Esophagus (tissue), 2 donors: ENCODE measurements at regions not wholly inside any gene's neighbourhood (a gene's known extent, or its start where the extent isn't known, plus 50 kb on each side); places are given as distances from the start of the nearest gene placed in this dataset.
A peak's percentile ranks its signal among the peaks of the same experiment; 100 is the strongest.

Source experiments
- H3K27ac ChIP-seq, 2 donors: one replicate each; pipeline ENCODE4 v1.5.1; 2013; ENCODE audit warnings: low read depth in 2 of 2, mild to moderate bottlenecking in 2 of 2, inconsistent platforms in 1 of 2, low read length in 1 of 2, moderate library complexity in 1 of 2
- H3K27me3 ChIP-seq, 2 donors: one replicate each; pipeline ENCODE4 v1.6.1; 2013; ENCODE audit warnings: low read length in 2 of 2, control low read depth in 1 of 2, mild to moderate bottlenecking in 1 of 2; ENCODE audit not compliant: insufficient read depth in 2 of 2, control insufficient read depth in 1 of 2
- H3K36me3 ChIP-seq, 2 donors: one replicate each; pipeline ENCODE4 v1.6.1; 2013; ENCODE audit warnings: low read length in 1 of 2; ENCODE audit not compliant: control insufficient read depth in 2 of 2, insufficient read depth in 2 of 2
- H3K4me1 ChIP-seq, 2 donors: one replicate each; pipeline ENCODE4 v1.6.1; 2013; ENCODE audit warnings: low read length in 1 of 2; ENCODE audit not compliant: control insufficient read depth in 2 of 2, insufficient read depth in 2 of 2
- H3K4me3 ChIP-seq, 2 donors: one replicate each; pipeline ENCODE4 v1.5.1; 2013; ENCODE audit warnings: low read length in 2 of 2, mild to moderate bottlenecking in 2 of 2, low read depth in 1 of 2, moderate library complexity in 1 of 2
- H3K9me3 ChIP-seq, 2 donors: one replicate each; pipeline ENCODE4 v1.6.1; 2013; ENCODE audit warnings: mild to moderate bottlenecking in 2 of 2, low read depth in 1 of 2, low read length in 1 of 2, moderate library complexity in 1 of 2; ENCODE audit not compliant: control insufficient read depth in 2 of 2, insufficient read depth in 1 of 2
- WGBS, 2 donors: extraction: QIAGEN DNeasy Blood & Tissue Kit; methylation state at CpG; one replicate each; pipeline ENCODE4 v1.1.7; 2013; 5-methylcytosine and 5-hydroxymethylcytosine counted together
- donor health status: healthy with polysubstance abuse.
- donor health status: Bipolar disorder and iron deficiency.

DNA sequence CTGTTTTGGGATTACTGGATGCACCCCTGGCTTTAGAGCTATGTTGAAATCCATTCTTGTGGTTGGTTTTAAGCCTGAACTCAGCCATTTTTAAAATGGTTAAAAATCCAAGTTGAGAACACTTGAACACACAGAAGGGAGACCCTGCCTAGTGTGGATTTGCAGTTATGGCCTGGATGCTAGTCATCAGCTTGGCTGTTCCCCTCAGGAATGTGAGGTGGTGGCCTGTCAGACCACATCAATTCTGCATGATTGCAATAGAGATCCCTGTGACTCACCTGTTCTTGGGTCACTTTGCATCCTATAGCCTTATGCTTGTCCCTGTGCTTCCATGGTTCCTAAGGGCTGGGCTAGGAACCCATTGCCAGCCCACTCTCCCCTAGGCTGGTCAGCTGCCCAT lies 454.1 kb downstream of the ATP23 start:
- no peaks in the 10 kb centered on the region for H3K36me3 ChIP-seq
- H3K4me3 ChIP-seq, result no peak overlapping the region
- H3K27me3 ChIP-seq, result no peaks in the 10 kb centered on the region
- no peaks in the 10 kb centered on the region for H3K4me1 ChIP-seq
- no peak overlapping the region for H3K27ac ChIP-seq
- H3K9me3 ChIP-seq, result no peaks in the 10 kb centered on the region

DNA sequence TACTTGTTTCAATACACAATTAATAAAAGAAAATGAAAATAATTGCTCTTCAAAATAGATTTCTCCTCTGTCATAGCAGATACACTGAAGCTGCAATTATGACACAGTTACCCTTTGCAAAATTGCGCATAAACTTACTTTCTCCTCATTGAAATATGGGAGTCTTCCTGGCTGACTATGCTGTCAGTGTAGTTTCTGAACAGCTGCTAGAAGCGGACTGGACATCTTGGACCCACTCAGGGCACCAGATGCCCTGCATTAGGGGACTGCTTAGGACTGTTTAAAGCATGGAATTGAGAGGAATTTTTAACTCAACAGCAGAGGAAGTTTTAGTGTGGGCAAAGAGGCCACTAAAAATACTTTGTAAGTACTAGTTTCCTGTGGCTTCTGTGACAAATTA lies 454.9 kb downstream of the ATP23 start:
- Histone ChIP-seq H3K4me1 (no peaks in the 10 kb centered on the region), H3K27me3 (no peaks in the 10 kb centered on the region), H3K36me3 (no peaks in the 10 kb centered on the region), H3K4me3 (no peak overlapping the region), H3K27ac (no peak overlapping the region), H3K9me3 (no peaks in the 10 kb centered on the region)
- 79 to 85% methylated on average over 2 of the region's 2 CpGs for WGBS, 2 donors

DNA sequence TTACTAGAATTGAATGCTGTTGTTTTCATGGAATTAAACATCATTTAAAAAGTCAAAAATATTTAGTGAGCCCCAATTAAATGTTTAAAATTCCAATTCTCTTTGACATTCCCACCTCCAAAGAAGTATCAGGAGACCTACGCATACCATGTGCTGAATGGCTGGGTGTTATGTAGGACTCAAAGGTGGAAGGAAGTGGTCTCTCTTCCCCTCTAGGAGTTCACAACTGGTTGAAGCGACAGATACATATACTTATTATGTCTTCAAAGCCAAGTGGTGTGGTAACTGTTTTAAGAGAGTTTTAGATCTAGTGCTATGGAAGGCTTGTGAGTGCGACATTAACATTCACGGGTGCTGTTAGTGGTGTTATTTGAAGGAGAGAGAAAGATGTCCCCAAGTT lies 464.0 kb downstream of the ATP23 start:
- Histone ChIP-seq H3K27ac (no peak overlapping the region), H3K36me3 (no peaks in the 10 kb centered on the region), H3K27me3 (no peaks in the 10 kb centered on the region), H3K4me3 (no peak overlapping the region), H3K9me3 (no peaks in the 10 kb centered on the region), H3K4me1 (no peaks in the 10 kb centered on the region)
- WGBS, 2 donors, result 92 to 94% methylated on average over 4 of the region's 4 CpGs

DNA sequence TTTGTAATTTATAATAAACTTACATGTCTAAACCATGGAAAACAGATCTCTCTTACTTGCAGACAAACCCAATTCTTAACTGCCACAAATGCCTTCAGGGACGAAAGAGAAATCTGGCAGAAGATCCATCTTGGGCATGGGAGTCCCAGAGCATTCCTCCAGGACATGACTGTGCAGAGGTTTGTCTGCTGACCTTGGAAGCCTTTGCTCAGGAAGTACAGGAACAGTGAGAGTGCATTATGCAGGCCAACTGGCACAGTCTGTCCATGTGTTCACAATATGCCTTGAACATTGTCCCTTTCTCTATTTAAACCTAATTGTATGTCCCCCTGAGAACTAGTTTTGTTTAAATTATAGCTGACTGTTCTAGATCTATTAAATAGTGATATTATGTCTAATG lies 467.1 kb downstream of the ATP23 start:
- 19 to 31% methylated on average over 1 of the region's 1 CpG for WGBS, 2 donors
- Histone ChIP-seq H3K4me3 (no peak overlapping the region), H3K4me1 (no peaks in the 10 kb centered on the region), H3K36me3 (no peaks in the 10 kb centered on the region), H3K27me3 (no peaks in the 10 kb centered on the region), H3K27ac (no peak overlapping the region), H3K9me3 (no peaks in the 10 kb centered on the region)

DNA sequence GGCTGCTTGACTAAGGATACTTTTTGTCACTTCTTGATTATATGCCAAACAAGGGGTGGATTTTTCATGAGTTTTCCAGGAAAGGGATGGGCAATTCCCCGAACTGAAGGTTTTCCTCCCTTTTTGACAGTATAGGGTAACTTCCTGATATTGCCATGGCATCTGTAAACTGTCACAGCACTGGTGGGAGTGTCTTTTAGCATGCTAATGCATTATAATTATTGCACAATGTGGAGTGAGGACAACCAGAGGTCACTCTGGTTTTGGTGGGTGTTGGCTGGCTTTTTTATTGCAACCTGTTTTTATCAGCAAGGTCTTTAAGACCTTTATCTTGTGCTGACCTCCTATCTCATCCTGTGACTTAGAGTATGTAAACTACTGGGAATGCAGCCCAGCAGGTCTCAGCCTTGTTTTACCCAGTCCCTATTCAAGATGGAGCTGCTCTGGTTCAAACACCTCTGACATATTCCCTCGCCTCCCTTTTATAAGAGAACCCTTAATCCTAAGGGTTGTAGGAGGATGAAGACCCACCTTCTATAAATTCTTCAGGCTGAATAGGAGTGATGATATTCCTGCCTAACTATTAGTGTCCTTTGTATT lies 471.2 kb downstream of the ATP23 start:
- Histone ChIP-seq H3K27ac (no peak overlapping the region), H3K36me3 (no peaks in the 10 kb centered on the region), H3K4me3 (no peak overlapping the region), H3K4me1 (no peaks in the 10 kb centered on the region), H3K27me3 (no peaks in the 10 kb centered on the region), H3K9me3 (no peaks in the 10 kb centered on the region)
- WGBS, 2 donors, result 49 to 57% methylated on average over 2 of the region's 2 CpGs

DNA sequence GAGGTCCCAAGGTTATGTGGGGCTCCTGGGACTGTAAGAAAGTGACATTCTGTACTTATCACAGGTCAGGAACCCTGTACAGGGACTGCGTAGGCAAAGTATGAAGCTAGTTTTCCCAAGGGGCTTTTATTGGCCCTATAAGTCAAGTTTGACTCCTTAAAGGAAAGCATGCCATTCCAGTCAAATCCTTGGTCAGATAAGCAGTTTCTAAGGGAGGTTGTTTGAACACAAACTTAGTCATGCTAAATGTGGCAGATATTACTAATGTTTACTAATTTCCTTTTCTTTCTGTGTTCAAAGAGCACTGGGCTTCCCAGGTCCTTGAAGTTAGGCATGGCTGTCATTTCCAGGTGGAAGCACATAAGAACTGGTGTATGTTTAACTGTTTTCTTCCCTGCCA lies 472.4 kb downstream of the ATP23 start:
- H3K27me3 ChIP-seq, result no peaks in the 10 kb centered on the region
- H3K36me3 ChIP-seq, result no peaks in the 10 kb centered on the region
- H3K9me3 ChIP-seq, result no peaks in the 10 kb centered on the region
- H3K27ac ChIP-seq, result no peak overlapping the region
- 68 to 73% methylated on average over 1 of the region's 1 CpG for WGBS, 2 donors
- peaks cover 0 to under 1% of the 10 kb centered on the region in 2 donors for H3K4me1 ChIP-seq
- H3K4me3 ChIP-seq, result no peak overlapping the region

DNA sequence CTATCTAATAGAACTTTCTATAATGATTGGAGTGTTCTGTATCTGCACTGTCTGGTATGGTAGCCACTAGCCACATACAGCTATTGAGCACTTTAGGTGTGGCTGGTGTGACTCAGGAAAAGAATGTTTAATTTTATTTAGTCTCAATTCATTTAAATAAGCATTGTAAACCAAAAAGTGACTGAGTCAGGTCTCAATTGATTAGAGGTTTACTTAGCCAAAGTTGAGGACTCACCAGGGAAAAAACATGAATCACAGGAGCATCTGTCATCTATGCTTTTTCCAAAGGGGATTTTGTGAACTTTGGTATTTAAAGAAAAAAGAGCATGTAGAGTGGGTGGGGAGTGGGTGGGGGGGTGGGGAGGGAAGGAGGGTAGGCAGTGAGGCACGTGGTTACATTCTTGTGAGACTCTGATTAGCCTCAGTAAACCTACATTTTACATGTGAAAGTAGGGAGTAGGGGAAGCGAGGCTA lies 473.1 kb downstream of the ATP23 start:
- no peak overlapping the region for H3K4me3 ChIP-seq
- peaks cover 0 to 5% of the 10 kb centered on the region in 2 donors for H3K4me1 ChIP-seq
- H3K27ac ChIP-seq, result no peak overlapping the region
- no peaks in the 10 kb centered on the region for H3K36me3 ChIP-seq
- no peaks in the 10 kb centered on the region for H3K27me3 ChIP-seq
- no peaks in the 10 kb centered on the region for H3K9me3 ChIP-seq
- WGBS, 2 donors, result 49% methylated on average over 2 of the region's 2 CpGs

DNA sequence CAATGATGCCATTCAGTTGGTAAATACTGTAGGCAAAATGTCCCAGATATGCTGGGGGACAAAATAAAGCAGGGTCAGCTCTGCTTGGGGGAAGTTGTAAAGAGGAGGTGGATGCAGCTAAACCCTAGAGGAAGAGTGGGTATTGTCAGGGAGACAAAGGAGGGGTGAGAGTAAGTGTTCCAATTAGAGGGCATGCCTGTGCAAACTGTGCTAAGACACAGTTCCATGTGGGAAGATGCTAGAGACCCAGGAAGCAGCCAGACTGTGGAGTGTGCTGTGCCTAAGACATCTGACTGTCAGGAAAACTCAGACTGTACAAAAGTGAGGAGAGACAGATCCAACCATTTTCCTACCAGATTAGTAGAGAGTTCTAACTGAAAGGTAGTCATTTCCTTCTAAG lies 474.3 kb downstream of the ATP23 start:
- Histone ChIP-seq H3K27me3 (no peaks in the 10 kb centered on the region), H3K4me1 (peaks cover 0 to 5% of the 10 kb centered on the region in 2 donors), H3K9me3 (no peaks in the 10 kb centered on the region), H3K36me3 (no peaks in the 10 kb centered on the region), H3K4me3 (no peak overlapping the region), H3K27ac (no peak overlapping the region)

DNA sequence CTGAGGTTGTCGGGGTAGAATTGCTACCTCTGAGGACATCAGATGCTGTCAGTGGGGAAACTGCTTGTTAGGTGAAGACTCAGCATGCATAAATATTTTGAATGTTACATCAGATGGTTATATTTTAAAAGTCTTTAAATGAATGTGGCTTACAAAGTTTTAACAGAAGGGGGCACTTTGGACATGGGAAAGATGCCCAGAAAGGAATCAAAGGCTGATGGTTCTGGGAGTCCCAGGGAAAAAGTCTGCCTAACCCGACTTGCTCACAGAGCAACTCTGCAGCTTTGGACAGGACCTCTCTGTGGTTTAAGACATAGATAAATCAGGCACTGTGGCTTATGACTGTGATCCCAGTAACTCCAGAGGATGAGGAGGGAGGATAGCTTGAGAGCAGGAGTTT lies 474.9 kb downstream of the ATP23 start:
- H3K4me3 ChIP-seq, result no peak overlapping the region
- 51 to 53% methylated on average over 2 of the region's 2 CpGs for WGBS, 2 donors

DNA sequence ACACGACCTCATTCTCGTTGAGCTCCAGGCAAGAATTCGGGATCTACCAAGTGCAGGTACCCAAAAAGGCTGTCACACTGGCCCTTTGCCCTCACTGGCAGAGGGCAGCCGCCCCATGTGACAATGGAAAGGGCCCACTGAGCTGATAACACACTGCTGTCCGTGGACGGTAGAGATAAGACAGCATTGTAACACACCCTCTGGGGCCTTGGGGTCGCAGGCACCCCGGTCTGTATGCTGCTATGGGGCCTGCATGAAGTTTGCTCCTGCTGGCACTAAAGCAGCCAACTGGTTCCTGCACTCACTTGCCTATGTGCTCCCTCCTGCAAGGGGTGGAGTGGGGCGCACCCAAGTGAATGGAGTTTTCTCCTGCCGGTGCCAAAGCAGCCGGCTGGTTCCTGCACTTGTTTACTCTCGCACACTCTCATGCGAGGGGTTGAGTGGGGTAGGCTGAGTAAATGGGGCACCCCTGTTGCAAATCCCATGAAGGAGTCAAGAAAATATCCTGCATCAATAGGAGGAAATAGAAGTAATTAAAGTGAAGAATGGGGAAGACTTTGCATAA lies 477.9 kb downstream of the ATP23 start:
- Histone ChIP-seq H3K36me3 (no peaks in the 10 kb centered on the region), H3K4me1 (peaks cover 0 to 5% of the 10 kb centered on the region in 2 donors), H3K4me3 (no peak overlapping the region), H3K27me3 (no peaks in the 10 kb centered on the region), H3K9me3 (no peaks in the 10 kb centered on the region), H3K27ac (peak overlapping the region; percentile 33 to 34)
- 47 to 58% methylated on average over 13 of the region's 13 CpGs for WGBS, 2 donors

More for the DNA sequence above, 474.9 kb downstream of the ATP23 start:
- no peaks in the 10 kb centered on the region for H3K9me3 ChIP-seq
- H3K4me1 ChIP-seq, result peaks cover 0 to 5% of the 10 kb centered on the region in 2 donors
- H3K27me3 ChIP-seq, result no peaks in the 10 kb centered on the region
- no peaks in the 10 kb centered on the region for H3K36me3 ChIP-seq
- H3K27ac ChIP-seq, result no peak overlapping the region
